Endothelial cell of umbilical vein (primary cell): ENCODE measurements at regions not wholly inside any gene's neighbourhood (a gene's known extent, or its start where the extent isn't known, plus 50 kb on each side); places are given as distances from the start of the nearest gene placed in this dataset.

Source experiments
- BruUV-seq: library from RNA; stranded (reverse); fragments of 400-500 nt; replicated peaks from 2 replicates; lab custom pipeline; 2021; lab: Mats Ljungman, UMichigan
- CTCF ChIA-PET: fragments of 300-600, 350-600 bp; sonication (Branson Sonifier 250); formaldehyde crosslinking; loops from one replicate; lab custom pipeline; 2021; ENCODE audit warnings: antibody characterized with exemption, inconsistent platforms; lab: Charles Lee
- POLR2A ChIA-PET: fragments of 300-600, 350-600 bp; sonication (Branson Sonifier 250); formaldehyde crosslinking; loops from one replicate; lab custom pipeline; 2021; ENCODE audit warnings: antibody characterized with exemption, inconsistent platforms; lab: Charles Lee
- DNase-seq: peaks from one replicate; pipeline ENCODE4 v3.0.0-alpha.2; 2011; ENCODE audit warnings: low read depth, low spot score
- FAIRE-seq: peaks from 2 replicates; lab custom pipeline; 2011; peaks lifted over from hg19 to GRCh38; lab: Jason Lieb, UNC
- H2AFZ ChIP-seq: 2 replicates; pipeline ENCODE4 v1.6.0; 2012; ENCODE audit warnings: low read depth, low read length, control low read depth, inconsistent platforms
- H3K27ac ChIP-seq: 2 replicates; pipeline ENCODE4 v1.5.1; 2011; ENCODE audit warnings: low read depth, mild to moderate bottlenecking, control low read depth, low read length, moderate library complexity; ENCODE audit not compliant: insufficient read depth
- H3K27me3 ChIP-seq, 2 experiments: 2 replicates each; pipeline versions ENCODE4 v1.6.0 to v1.6.1; 2011; ENCODE audit warnings: low read length in 2 of 2, mixed read lengths in 1 of 2; ENCODE audit not compliant: control insufficient read depth in 2 of 2, insufficient read depth in 2 of 2
- H3K36me3 ChIP-seq, 2 experiments: 2 replicates in 1 of 2; 3 replicates in 1 of 2; pipeline ENCODE4 v1.5.1; 2011; ENCODE audit warnings: low read length in 2 of 2, mild to moderate bottlenecking in 1 of 2, moderate library complexity in 1 of 2; ENCODE audit not compliant: control insufficient read depth in 2 of 2, insufficient read depth in 2 of 2; ENCODE audit errors: extremely low read depth in 1 of 2
- H3K4me1 ChIP-seq: 3 replicates; pipeline ENCODE4 v1.5.1; 2011; ENCODE audit warnings: mild to moderate bottlenecking, low read length; ENCODE audit not compliant: control insufficient read depth, insufficient read depth; ENCODE audit errors: extremely low read depth
- H3K4me2 ChIP-seq: 2 replicates; pipeline ENCODE4 v1.6.1; 2011; ENCODE audit warnings: low read length, control low read depth, mixed read lengths; ENCODE audit not compliant: insufficient read depth
- H3K4me3 ChIP-seq, 3 experiments: fragments of 200-600 bp in 1 of 3; sonication (generic), shearing (Covaris generic) in 1 of 3; replicated peaks in 1 of 3; 2 replicates each; pipeline ENCODE4 v1.5.1; 2011 to 2016; ENCODE audit warnings: control low read depth in 3 of 3, low read length in 3 of 3, mild to moderate bottlenecking in 2 of 3, inconsistent platforms in 1 of 3, low read depth in 1 of 3, moderate library complexity in 1 of 3; ENCODE audit not compliant: insufficient read depth in 1 of 3
- H3K79me2 ChIP-seq: 2 replicates; pipeline ENCODE4 v1.6.0; 2012; ENCODE audit warnings: low read length, inconsistent platforms; ENCODE audit not compliant: control insufficient read depth, insufficient read depth
- H3K9ac ChIP-seq: replicated peaks from 2 replicates; pipeline ENCODE3; 2011; ENCODE audit warnings: low read length, control low read depth; ENCODE audit not compliant: insufficient read depth; ENCODE audit errors: extremely low read depth
- H3K9me1 ChIP-seq: replicated peaks from 3 replicates; pipeline ENCODE4 v1.6.0; 2011; ENCODE audit warnings: mild to moderate bottlenecking, low read length; ENCODE audit not compliant: control insufficient read depth, insufficient read depth; ENCODE audit errors: extremely low read depth
- H3K9me3 ChIP-seq: replicated peaks from 2 replicates; pipeline ENCODE4 v1.5.1; 2012; ENCODE audit warnings: low read length, inconsistent platforms; ENCODE audit not compliant: control insufficient read depth, insufficient read depth
- H4K20me1 ChIP-seq: replicated peaks from 2 replicates; pipeline ENCODE3; 2011; ENCODE audit warnings: mild to moderate bottlenecking, low read length; ENCODE audit not compliant: control insufficient read depth, insufficient read depth; ENCODE audit errors: extremely low read depth
- CTCF ChIP-seq, 2 donors: IDR thresholded peaks; 1 replicate in 1 of 2; 2 replicates in 1 of 2; pipeline ENCODE4 v1.5.1; 2011; ENCODE audit warnings: low read length in 2 of 2, mild to moderate bottlenecking in 2 of 2, moderate library complexity in 2 of 2, control low read depth in 1 of 2, inconsistent platforms in 1 of 2, low read depth in 1 of 2; ENCODE audit not compliant: insufficient read depth in 1 of 2; ENCODE audit errors: extremely low read depth in 1 of 2
- EZH2 ChIP-seq: IDR thresholded peaks from 2 replicates; pipeline ENCODE4 v1.6.1; 2012; ENCODE audit warnings: borderline replicate concordance, low read depth, mild to moderate bottlenecking, moderate library complexity, low read length, inconsistent platforms; ENCODE audit not compliant: severe bottlenecking
- FOS ChIP-seq: IDR thresholded peaks from 2 replicates; pipeline ENCODE4 v1.6.1; 2011; ENCODE audit warnings: mild to moderate bottlenecking, low read length, moderate library complexity, borderline replicate concordance; ENCODE audit not compliant: insufficient read depth
- GATA2 ChIP-seq: IDR thresholded peaks from 2 replicates; pipeline ENCODE4 v1.7.0; 2011; ENCODE audit warnings: low read depth, mild to moderate bottlenecking, moderate library complexity, mixed read lengths, low read length; ENCODE audit not compliant: insufficient read length, insufficient read depth
- JUN ChIP-seq: IDR thresholded peaks from 2 replicates; pipeline ENCODE4 v1.6.1; 2011; ENCODE audit warnings: borderline replicate concordance, low read depth; ENCODE audit not compliant: insufficient read length, insufficient read depth
- MAX ChIP-seq: IDR thresholded peaks from 2 replicates; pipeline ENCODE4 v1.6.1; 2011; ENCODE audit not compliant: insufficient read depth, insufficient read length
- MYC ChIP-seq: IDR thresholded peaks from one replicate; pipeline ENCODE4 v1.6.1; 2011; ENCODE audit warnings: mild to moderate bottlenecking, low read depth, low read length
- POLR2A ChIP-seq: IDR thresholded peaks from 2 replicates; pipeline ENCODE4 v1.6.1; 2012; ENCODE audit warnings: low read depth, mild to moderate bottlenecking, control low read depth, low read length
- POLR2AphosphoS5 ChIP-seq: IDR thresholded peaks from 2 replicates; pipeline ENCODE4 v1.6.1; 2012; ENCODE audit warnings: low read depth, mild to moderate bottlenecking, control low read depth, low read length, moderate library complexity; ENCODE audit not compliant: insufficient read depth
- dilution Hi-C: fragments of 300-500 bp; cut with MboI; formaldehyde crosslinking; loops from one replicate; pipeline ENCODE4 v1.15.0; 2019; ENCODE audit warnings: low sequenced_read_pairs; ENCODE audit not compliant: extremely low pct_ligation_motif_present
- intact Hi-C: fragments of 100-400 bp; cut with micrococcal nuclease; formaldehyde crosslinking; loops from one replicate; pipeline ENCODE4 v1.10.0; 2022

DNA sequence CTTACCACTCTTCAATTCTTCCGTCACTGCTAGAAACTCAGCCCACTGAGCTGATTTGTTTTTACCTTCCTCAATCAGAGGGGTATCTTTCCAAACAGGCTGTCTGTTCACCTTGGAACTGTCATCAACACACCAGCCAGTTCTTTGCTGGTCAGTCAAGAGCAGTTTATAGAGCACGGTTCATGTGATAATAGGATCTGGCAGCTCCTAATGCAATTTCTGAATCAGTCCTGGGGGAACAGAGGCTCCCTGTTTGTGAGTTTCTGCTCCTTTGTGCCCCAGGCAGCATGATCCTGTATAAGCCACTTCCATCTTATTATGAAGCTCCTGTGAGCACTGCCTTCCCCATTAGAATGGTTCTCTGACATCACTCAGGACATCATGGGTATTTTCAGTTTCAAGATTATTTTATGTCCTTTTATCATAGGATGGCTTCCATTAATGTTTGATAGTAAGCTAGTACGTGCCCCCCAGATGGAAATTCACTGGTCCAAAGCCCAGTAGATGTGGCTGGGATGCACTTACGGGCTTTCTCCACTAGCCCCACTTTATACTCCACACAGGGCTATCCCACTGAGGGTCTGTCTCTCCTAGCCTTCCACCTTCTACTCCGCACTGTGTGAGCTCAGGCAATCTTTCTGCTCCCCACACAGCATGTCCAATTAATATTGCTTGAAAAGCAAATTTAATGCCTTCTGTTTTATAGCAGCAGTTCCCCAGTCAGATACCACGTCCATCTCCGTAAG, 85.5 kb upstream of the SPIN1 start:
- Histone ChIP-seq H3K4me3 (no peak overlapping the region), H3K79me2 (no peaks in the 10 kb centered on the region), H3K27ac (no peak overlapping the region), H2AFZ (no peak overlapping the region), H3K4me1 (no peaks in the 10 kb centered on the region), H3K9me3 (no peaks in the 10 kb centered on the region), H3K4me2 (no peak overlapping the region), H3K27me3 (no peaks in the 10 kb centered on the region), H4K20me1 (no peaks in the 10 kb centered on the region), H3K9ac (no peak overlapping the region), H3K9me1 (no peaks in the 10 kb centered on the region), H3K36me3 (no peaks in the 10 kb centered on the region)
- TF ChIP-seq EZH2 (no peak), MAX (no peak), GATA2 (no peak), MYC (no peak), POLR2AphosphoS5 (no peak)
- dilution Hi-C loops, result no loop called here
- FAIRE-seq (no peak), DNase-seq (no peak)
- CTCF ChIA-PET, result interaction anchor here (1.8 kb wide), 1 partner anchor 9 kb away, joined by 4 read pairs; no protein-coding TSS in a partner anchor
- POLR2A ChIA-PET, result no interaction called here
- intact Hi-C loops, result no loop called here
- BruUV-seq, result no TSS peak

- POLR2A ChIA-PET, result no interaction called here
- no peak for FAIRE-seq
Observed at GRCh38 chr9:88300556-88300955, 87.7 kb upstream of the SPIN1 start.

More at GRCh38 chr9:88300556-88300955, 87.7 kb upstream of the SPIN1 start:
- no TSS peak for BruUV-seq
- Histone ChIP-seq H3K9me1 (no peaks in the 10 kb centered on the region), H3K27me3 (no peaks in the 10 kb centered on the region), H3K27ac (no peak overlapping the region), H3K79me2 (no peaks in the 10 kb centered on the region), H3K9me3 (no peaks in the 10 kb centered on the region), H3K36me3 (no peaks in the 10 kb centered on the region), H2AFZ (no peak overlapping the region), H3K4me2 (no peak overlapping the region), H3K4me1 (no peaks in the 10 kb centered on the region), H3K4me3 (no peak overlapping the region), H4K20me1 (no peaks in the 10 kb centered on the region), H3K9ac (no peak overlapping the region)
- dilution Hi-C loops (no loop called here), intact Hi-C loops (no loop called here)
- no peak for TF ChIP-seq JUN
- no peak for TF ChIP-seq CTCF (IDR thresholded peaks at IDR 0.05; ENCODE audit: extremely low read depth in 1 of 2, insufficient read depth in 1 of 2, low read depth in 1 of 2, low read length in 2 of 2)
- no peak for TF ChIP-seq POLR2A
- no peak for TF ChIP-seq POLR2AphosphoS5
- TF ChIP-seq EZH2, result no peak
- no peak for TF ChIP-seq FOS
- TF ChIP-seq MAX, result no peak
- TF ChIP-seq GATA2, result no peak
- no peak for TF ChIP-seq MYC
- no peak for DNase-seq
- CTCF ChIA-PET, result no interaction called here
